Thyroid gland (tissue), 4 donors: ENCODE measurements at regions not wholly inside any gene's neighbourhood (a gene's known extent, or its start where the extent isn't known, plus 50 kb on each side); places are given as distances from the start of the nearest gene placed in this dataset.
"Not testable (repeated sequence)": the region's sequence is repeated elsewhere in the genome, so short reads cannot be mapped to it uniquely, and the experiment has no call there.

Source experiments
- DNase-seq, 2 donors: peaks; one replicate each; pipeline ENCODE4 v3.0.0-alpha.2; 2019
- H3K27ac ChIP-seq, 3 donors: fragments of 200-600 bp; sonication (generic); 1 replicate in 2 of 3; 2 replicates in 1 of 3; pipeline ENCODE4 v1.5.1; 2016 to 2019; ENCODE audit warnings: mild to moderate bottlenecking in 1 of 3, moderate library complexity in 1 of 3
- H3K27me3 ChIP-seq: fragments of 200-600 bp; sonication (generic); one replicate; pipeline ENCODE4 v1.5.1; 2019
- H3K36me3 ChIP-seq, 2 donors: fragments of 200-600 bp; sonication (generic); one replicate each; pipeline ENCODE4 v1.5.1; 2016 to 2019
- H3K4me1 ChIP-seq, 2 donors: fragments of 200-600 bp; sonication (generic); one replicate each; pipeline ENCODE4 v1.5.1; 2017 to 2019
- H3K4me3 ChIP-seq, 3 donors: fragments of 200-600 bp; sonication (generic); replicated peaks in 1 of 3; 1 replicate in 2 of 3; 2 replicates in 1 of 3; pipeline ENCODE4 v1.5.1; 2016; ENCODE audit warnings: mild to moderate bottlenecking in 1 of 3
- H3K9me3 ChIP-seq: fragments of 200-600 bp; sonication (generic); one replicate; pipeline ENCODE4 v1.5.1; 2017
- CTCF ChIP-seq, 6 experiments: fragments of 200-600 bp in 3 of 6; fragments of 450-650 bp in 3 of 6; sonication (generic) in 3 of 6; IDR thresholded peaks; one replicate each; pipeline ENCODE4 v1.5.1; 2016 to 2019; ENCODE audit warnings: antibody characterized with exemption in 6 of 6, mild to moderate bottlenecking in 2 of 6, inconsistent platforms in 1 of 6, moderate library complexity in 1 of 6
- POLR2A ChIP-seq, 2 donors: fragments of 450-650 bp; IDR thresholded peaks; one replicate each; pipeline ENCODE4 v1.6.1; 2017; ENCODE audit warnings: antibody characterized with exemption in 2 of 2, mild to moderate bottlenecking in 2 of 2, moderate library complexity in 1 of 2
- WGBS, 2 donors: methylation state at CpG; one replicate each; pipeline ENCODE4 v1.1.5; 2017; 5-methylcytosine and 5-hydroxymethylcytosine counted together
- intact Hi-C: fragments of 100-400 bp; cut with DNase I; formaldehyde crosslinking; loops from one replicate; pipeline ENCODE4 v1.15.1; 2023

- Histone ChIP-seq H3K4me1 (no peaks in the 10 kb centered on the region), H3K9me3 (no peaks in the 10 kb centered on the region), H3K27me3 (no peaks in the 10 kb centered on the region), H3K4me3 (no peak overlapping the region), H3K36me3 (no peaks in the 10 kb centered on the region), H3K27ac (no peak overlapping the region)
- TF ChIP-seq CTCF (IDR thresholded peaks at IDR 0.05) (no peak), POLR2A (IDR thresholded peaks at IDR 0.05) (no peak)
- 79 to 81% methylated on average over 3 of the region's 3 CpGs for WGBS, 2 donors
- no peak for DNase-seq
- intact Hi-C loops = no loop called here
Measured at GRCh38 chr3:81197386-81197785, 564.1 kb downstream of the GBE1 start.

GRCh38 chr3:81195478-81195877 is 566.0 kb downstream of the GBE1 start:
- H3K9me3 ChIP-seq = no peaks in the 10 kb centered on the region
- H3K4me3 ChIP-seq = no peak overlapping the region
- intact Hi-C loops = no loop called here
- no peak for DNase-seq
- H3K27me3 ChIP-seq = no peaks in the 10 kb centered on the region
- no peaks in the 10 kb centered on the region for H3K4me1 ChIP-seq
- H3K36me3 ChIP-seq = no peaks in the 10 kb centered on the region
- H3K27ac ChIP-seq = no peak overlapping the region
- TF ChIP-seq POLR2A (IDR thresholded peaks at IDR 0.05) = no peak
- no peak for TF ChIP-seq CTCF (IDR thresholded peaks at IDR 0.05)
- WGBS, 2 donors = 85 to 92% methylated on average over 1 of the region's 1 CpG

GRCh38 chr3:81186412-81186811 is 575.0 kb downstream of the GBE1 start:
- H3K36me3 ChIP-seq = no peaks in the 10 kb centered on the region
- intact Hi-C loops = no loop called here
- no peak for DNase-seq
- no peaks in the 10 kb centered on the region for H3K9me3 ChIP-seq
- no peak overlapping the region for H3K27ac ChIP-seq
- H3K4me3 ChIP-seq = no peak overlapping the region
- TF ChIP-seq POLR2A (IDR thresholded peaks at IDR 0.05) (no peak), CTCF (IDR thresholded peaks at IDR 0.05) (no peak)
- H3K4me1 ChIP-seq = no peaks in the 10 kb centered on the region
- H3K27me3 ChIP-seq = no peaks in the 10 kb centered on the region

- H3K27me3 ChIP-seq, H3K4me1 ChIP-seq, DNase-seq, H3K36me3 ChIP-seq, H3K4me3 ChIP-seq, H3K27ac ChIP-seq, H3K9me3 ChIP-seq, intact Hi-C loops: not testable (repeated sequence)
- 87 to 91% methylated on average over 12 of the region's 12 CpGs for WGBS, 2 donors
Measured at GRCh38 chr3:81182086-81182875, 579.2 kb downstream of the GBE1 start.

- Histone ChIP-seq H3K27ac (no peak overlapping the region), H3K36me3 (no peaks in the 10 kb centered on the region), H3K4me1 (no peaks in the 10 kb centered on the region), H3K4me3 (no peak overlapping the region), H3K27me3 (no peaks in the 10 kb centered on the region), H3K9me3 (no peaks in the 10 kb centered on the region)
- 34 to 38% methylated on average over 4 of the region's 4 CpGs for WGBS, 2 donors
- DNase-seq = no peak
- TF ChIP-seq CTCF (IDR thresholded peaks at IDR 0.05) = no peak
- no peak for TF ChIP-seq POLR2A (IDR thresholded peaks at IDR 0.05)
- intact Hi-C loops = no loop called here
Measured at GRCh38 chr3:81173514-81173913, 587.9 kb downstream of the GBE1 start.
